Glomerular endothelial cell (primary cell): ENCODE measurements at regions not wholly inside any gene's neighbourhood (a gene's known extent, or its start where the extent isn't known, plus 50 kb on each side); places are given as distances from the start of the nearest gene placed in this dataset.
"Not testable (repeated sequence)": the region's sequence is repeated elsewhere in the genome, so short reads cannot be mapped to it uniquely, and the experiment has no call there.

Experiments used
- DNase-seq: peaks from one replicate; pipeline ENCODE4 v3.0.0-alpha.2; 2011; ENCODE audit warnings: low read depth, low spot score; ENCODE audit errors: extremely low read depth

DNA sequence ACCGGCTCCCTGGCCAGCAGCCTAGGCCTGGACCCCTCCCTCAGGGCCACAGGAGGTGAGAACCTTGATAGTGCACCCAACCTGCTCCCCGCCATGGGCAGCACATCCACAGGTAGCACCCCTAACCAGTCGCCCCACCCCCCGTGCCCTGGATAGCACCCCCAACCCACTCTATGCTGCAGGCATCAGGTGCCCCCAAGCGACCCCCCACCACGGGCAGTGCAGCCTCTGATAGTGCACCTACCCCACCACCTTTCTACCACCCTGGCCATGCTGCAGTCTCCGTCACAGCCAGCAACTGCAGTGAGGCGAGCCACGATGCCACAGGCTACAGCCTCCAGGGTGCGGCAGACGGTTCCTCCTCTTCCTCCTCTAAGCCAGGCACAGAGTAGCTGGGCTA, 55.6 kb downstream of the SOWAHC start:
- DNase-seq: no peak

DNA sequence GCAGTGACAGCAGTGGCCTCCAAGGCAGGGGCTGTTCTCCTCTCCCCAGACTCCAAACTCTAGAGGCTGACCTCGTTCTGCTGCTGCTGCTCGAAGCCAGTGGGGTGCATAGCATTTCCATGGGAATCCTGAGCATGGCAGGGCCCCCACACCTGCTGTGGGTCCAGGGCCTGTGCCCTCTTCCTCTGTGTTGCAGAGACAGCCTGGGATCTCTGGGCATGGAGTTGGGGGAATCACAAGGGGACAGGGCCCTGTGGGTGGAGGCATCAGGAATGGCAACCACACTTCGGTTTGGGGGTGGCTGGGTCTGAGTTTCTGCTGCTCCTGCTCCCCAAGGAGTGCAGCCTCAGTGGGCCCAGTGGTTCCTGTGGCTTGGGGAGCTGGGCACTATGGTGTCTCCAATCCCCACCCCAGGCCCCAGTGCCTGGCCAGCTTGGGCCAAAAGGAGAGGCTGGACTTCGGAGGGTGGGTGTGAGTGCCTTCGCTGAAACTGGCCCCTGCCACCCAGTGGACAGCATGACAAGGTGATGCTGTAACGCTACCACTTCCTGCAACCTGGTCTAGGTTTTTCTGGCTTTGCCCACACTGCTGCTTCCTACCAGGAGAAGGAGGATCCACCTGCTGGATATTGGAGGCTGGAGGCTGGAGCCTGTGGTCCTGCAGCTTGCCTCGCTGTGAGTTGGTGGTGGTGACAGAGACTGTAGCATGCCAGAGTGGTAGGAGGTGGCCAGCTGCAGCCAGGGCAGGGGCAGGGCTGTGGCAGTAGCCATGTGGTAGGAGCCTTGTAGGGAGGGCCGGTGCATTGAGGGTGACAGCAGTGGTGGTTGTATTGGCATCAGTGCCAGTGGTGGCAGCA, 56.6 kb downstream of the SOWAHC start:
- DNase-seq: no peak

DNA sequence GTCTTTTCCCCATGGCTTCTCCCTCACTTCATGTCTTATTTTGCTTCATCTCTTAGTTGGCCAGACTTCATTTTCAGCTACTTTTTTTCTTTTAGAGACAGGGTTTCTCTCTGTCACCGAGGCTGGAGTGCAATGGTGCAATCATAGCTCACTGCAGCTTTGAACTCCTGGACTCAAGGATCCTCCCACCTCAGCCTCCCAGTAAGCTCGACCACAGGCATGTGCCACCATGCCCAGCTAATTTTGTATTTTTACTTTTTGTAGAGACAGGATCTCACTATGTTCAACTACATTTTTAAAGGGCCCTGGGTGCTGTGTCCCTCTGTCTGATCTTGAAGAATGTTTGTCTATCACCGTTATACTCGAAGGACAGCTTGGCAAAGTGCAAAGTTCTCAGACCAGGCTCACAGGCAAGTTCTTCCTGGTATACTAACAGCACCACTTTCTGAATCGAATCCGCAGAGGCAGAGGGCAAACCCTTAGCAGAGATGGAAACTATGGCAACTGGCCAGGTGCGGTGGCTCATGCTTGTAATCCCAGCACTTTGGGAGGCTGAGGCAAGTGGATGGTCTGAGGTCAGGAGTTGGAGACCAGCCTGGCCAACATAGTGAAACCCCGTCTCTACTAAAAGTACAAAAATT, 60.9 kb downstream of the SOWAHC start:
- no peak for DNase-seq

DNA sequence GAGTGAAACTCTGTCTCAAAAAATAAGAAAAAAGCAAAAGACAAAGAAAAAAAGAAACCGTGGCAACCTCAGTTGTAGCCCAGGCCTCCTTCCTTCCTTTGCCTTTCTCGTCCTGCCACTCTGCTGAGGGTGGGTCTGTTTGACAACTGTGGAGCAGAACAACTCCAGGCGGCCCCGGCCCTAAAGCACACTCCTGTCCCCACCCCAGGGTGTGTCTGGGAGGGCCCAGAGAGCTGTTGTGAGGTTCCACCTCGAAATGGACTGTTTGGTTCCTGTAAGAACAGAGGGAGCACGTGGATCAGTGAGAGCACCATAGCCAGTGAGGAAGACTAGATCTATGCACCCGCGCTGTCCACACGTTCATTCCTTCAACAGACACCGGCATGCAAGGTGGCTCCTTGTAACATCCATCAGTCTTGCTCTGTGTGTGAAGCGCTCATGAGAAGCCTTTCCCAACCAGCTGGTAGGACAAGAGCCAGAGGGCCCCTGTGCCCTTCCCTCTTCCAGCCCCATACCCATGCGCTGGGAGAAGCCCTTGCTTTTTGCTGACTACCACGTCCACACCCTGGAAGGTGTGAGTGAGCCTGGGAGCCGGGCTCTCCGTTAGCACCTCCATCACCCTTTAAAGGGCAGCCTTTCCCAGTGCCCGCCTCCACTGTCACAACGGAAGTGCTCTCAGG, 61.6 kb downstream of the SOWAHC start:
- DNase-seq: no peak

DNA sequence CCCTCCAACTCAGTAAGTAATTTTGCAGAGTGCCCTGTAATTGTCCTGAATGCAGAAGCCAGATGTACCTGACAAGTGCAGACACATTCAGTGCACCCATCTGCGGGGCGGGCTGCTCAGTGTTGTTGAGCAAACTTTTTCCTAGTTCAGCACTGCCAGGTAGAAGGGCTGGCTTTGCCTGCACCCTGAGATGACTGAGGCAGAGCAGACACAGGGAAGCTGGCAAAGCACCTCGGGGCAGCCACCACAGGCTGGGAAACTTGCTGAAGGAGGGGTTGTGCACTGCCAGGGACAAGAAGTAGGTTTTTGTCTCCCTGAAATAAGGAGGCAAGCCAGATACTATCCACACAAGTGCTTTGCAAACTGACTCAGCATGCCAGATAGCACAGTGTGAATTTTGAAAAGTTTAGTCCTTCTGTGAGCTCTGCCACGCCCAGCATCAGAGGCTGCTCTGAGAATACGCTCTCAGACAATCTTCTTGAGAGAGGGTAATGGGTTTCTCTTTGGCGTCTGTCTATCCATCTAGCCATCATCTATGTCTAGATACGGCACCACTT, 62.3 kb downstream of the SOWAHC start:
- DNase-seq: no peak

DNA sequence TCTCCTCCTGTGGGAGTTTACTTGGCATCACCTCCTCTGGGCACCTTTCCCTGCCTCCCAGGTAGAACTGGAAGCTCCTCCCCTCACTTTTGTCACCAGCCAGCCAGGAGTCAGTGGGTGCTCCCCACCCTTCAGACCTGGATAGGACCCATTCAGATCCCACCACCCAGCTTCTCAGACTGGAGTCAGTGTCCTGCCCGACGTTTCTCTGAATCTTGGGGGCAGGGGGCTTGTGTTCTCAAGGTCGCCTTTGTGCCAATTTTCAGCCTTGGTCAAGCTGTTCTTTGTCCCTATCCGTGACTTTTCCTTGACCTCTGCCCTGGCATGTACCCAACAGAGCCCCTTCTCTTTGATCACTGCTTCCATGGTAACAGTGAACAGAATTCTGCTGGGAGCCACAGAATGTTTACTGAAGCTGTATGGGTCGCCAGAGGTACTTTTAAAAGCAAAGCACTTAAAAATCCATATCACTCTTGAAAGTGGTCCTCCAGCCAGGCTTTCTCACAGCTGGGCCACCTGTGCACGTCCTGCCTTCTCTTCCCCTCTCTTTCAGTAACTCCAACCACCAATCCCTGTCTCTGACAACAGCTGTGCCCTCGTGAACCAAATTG, 63.1 kb downstream of the SOWAHC start:
- DNase-seq: not testable (repeated sequence)

DNA sequence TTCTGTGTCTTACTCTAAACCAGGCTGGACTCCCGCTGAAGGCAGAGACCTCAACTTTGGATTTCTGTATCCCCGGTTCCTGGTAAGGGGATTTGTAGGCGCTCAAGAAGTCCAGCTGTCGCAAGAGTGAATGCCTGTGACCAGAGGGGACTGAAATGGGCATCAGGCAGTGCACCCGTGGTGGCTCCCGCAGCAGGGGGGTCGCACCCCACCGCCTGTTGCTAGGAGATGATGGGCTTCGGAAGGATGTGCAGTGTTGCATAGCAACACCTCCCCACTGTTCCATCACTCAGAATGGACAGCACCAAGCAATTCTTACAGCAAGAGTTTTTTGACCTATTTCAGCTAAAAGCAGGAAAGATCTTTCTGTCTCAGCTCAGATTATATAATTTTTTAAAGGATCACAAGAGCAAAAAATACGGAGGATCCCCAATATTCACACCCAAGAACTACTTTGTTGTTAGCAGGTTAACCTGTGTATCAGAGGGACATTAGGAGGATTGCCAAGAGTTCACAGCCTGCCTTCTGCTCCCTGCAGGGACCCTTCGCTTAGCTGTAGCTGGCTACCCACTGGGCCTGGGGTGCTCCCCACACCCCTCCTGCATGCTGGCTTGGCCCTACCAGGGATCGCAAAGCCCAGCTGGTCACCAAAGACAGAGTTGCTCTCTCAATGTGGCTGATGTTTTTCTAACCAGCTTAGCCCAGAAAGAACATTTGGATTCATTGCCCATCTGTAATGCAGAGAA, 63.8 kb downstream of the SOWAHC start:
- DNase-seq: no peak

DNA sequence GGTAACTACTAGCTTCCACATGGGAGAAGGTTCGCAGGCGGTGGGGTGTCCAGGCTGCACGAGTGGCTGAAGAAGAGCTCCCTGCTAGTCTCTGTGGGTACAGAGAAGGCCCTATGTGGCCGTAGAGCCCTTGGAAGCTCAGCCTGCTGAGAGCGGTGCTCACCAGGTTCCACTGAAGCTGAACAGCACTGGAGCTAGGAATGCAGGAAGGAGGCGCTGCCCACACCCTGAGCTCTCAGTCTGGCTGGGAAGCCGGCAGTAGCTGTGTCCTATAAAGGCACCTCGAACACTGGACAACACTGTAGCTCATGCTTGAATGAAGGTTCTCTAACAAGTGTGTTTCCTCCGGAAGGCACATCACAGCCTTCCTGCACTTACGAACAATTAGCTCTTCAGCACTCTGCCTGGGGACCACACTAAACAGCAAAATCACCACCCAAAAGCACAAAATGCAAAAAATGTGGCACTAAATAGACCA, 64.6 kb downstream of the SOWAHC start:
- not testable (repeated sequence) for DNase-seq

DNA sequence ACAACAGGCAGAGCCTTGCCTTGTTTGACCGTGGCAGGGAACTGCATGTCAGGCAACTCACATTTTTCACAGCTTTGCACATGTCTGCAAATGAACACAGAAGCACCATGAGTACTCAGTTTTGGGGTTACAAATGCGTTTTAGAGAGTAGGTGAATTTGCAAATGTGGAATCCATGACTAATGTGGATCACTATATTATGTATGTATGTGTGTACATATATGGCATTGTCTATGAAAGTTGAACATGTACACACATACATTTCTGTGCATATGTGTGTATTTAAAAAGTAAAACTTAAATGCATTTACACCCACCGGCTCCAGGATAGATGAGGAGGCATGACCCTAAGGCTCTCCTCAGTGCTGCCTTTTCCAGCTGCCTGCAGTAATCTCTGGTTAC, 65.1 kb downstream of the SOWAHC start:
- no peak for DNase-seq

DNA sequence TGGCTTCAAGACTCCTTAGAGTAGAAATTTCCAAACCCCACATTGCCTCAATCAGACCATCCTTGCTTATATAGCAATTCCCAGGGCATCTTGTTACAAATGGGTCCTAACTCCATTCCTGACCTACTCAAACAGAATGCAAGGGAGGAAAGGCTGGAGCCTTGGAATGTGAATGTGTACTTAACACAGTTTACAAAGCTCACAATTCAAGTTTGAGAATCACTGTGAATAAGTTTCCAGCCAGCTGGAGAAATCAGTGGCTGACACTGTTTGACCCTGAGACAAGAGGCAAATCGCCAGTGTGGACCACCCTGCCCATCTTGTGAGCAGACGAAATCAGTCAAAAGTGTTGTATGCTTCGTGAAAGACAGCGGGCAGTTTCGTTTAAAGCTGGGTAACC, 65.5 kb downstream of the SOWAHC start:
- no peak for DNase-seq

DNA sequence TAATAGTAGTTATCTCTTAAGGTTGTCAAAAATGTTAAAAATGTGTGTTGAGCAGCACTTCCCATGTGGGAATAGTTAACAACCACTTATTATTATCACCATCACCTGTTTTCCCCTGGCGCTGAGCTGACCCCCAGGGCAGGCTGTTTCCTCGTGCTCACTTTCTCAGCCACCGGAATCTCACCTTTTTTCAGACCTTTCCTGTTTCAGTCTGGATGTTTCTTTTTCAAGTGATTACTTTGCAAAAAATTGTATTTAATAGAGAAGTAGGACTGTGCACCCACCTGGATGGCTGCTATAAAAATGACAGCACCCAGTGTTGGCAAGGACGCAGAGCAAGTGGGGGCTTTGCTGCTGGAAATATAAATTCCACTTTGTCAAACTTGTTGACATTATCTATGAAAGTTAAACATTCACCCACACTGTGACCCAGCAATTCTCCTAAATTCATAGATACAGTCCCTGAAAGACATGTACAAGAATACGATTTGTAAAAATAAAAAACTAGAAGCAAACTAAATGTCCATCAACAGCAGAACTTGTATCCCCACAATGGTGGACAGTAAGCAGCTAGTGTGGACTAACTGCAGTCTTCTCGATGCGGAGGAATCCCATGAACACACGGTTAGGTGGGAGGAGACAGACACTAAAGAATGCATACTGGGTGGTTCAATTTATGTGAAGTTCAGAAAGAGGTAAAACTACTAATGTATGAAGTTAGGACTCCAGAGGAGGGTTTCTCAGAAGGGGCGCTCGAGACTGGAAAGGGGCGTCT, 66.5 kb downstream of the SOWAHC start:
- DNase-seq: no peak

DNA sequence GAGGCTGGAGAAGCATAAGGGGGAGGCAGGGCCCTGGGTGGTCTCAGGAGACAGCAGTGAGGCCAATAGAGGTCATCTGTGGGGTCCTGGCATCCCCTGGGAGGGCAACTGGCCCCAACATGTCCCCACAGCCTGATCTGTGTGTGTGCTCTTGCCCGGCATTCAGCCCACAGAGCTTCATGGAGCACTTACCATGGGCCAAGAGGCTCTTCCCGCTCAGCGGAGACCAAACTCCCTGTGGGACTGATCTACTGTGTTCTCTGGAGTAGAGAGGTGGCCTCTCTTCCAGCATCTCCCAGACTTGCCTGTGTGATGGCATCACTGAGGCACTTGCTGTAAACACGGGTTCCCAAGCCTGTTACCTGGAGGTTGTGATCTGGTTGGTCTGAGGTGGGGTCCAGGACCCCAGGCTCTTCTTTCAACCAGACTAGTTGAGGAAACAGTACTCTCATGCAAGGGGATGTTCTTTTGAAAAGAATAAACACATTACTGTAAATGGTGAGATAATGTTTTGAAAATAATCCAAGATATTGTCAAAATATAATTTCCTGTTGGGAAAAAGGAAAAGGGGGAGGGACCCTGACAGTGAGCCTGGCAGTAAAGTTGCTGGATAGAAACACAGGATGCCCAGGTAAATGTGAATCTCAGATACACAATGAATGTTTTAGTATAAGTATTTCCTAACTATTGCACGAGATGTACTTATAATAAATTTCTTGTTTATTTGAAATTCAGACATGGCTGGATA, 67.6 kb downstream of the SOWAHC start:
- DNase-seq: no peak

DNA sequence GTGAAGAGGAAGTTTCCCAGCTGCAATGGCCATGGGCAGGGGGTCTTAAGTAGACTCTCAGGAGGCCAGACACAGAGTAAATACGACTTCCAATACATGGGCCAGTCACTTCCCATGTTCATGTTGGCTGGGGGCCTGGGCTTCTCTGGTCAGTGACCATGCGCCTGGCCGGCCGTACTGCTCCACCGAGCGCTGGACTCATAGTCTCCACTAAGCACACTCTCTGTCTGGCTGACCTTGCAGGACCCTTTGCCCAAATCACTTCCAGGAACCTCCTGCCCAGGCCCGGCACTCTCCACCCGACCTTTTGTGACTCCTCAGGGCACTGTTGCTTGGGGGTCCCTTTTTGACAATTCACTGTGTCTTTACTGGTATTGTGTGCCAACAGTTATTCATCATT, 69.3 kb downstream of the SOWAHC start:
- no peak for DNase-seq

DNA sequence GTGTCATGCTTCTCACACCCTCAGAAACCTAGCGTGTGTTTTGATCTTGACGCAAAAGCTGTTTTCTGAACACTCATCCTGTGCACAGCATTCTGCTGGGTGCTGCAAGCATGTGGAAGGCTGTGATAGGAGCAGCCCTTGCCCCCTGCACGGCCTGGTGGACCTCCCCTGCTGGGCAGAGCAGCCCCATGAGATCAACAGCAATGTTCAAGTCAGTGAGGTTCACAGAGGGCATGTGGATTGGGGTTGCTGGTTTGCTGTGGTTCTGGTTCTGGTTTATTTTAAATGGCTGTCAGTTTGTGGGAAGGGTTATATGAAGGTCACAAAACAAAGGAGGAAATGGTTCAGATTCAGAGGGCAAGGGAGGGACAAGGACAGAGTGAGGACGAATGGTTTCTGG, 71.3 kb downstream of the SOWAHC start:
- no peak for DNase-seq

DNA sequence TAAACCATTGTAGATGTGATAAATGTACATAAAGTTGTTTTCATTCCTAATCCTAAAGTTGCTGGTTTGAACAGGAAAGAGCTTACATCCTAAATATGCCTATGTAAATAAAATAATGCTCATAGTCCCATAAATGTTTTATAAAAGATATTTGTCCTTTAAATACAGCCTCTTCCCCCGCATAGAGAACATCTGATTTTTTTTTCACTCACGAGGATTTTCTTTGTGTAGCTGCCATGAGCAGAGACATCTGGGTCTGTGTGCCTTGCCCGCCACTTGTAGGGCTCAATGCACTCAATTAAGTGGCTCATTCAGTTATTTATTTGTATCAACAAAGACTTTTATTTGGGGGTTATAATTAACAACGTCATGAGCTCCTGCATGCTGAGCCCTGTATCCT, 72.8 kb downstream of the SOWAHC start:
- DNase-seq: no peak

DNA sequence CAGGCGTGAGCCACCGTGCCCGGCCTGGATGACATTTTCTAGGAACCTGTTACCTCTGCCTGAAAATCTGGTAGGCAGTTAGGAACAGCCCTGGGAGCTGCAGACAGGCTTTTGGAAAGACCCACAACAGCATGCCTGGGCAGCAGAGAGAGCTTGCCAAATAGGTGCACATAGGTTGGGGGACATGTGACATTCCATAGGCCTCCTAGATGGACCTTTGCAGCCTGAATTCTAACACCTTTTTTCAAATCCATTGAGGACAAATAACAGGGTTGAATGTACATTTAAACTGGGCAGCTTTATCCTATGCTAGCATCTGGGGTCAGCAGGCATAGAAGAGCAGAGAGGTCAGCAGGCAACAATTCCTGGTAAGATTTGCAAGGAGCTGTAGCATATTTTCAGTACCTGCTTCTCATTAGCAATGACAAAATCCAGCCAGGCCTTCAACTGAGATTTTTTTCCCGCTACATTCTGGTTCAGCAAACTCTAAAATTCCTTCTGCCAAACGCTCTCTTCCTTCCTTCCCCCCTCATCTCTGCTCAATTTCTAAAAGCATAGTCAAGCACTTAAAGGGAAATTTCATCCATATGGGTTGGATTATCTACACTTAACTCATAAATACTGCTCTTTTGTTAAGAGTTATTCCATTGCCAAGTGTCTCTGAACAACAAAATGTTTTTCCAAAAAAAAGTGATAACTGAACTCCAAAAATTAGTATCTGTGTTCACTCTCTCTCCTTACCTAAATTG, 75.2 kb downstream of the SOWAHC start:
- no peak for DNase-seq

DNA sequence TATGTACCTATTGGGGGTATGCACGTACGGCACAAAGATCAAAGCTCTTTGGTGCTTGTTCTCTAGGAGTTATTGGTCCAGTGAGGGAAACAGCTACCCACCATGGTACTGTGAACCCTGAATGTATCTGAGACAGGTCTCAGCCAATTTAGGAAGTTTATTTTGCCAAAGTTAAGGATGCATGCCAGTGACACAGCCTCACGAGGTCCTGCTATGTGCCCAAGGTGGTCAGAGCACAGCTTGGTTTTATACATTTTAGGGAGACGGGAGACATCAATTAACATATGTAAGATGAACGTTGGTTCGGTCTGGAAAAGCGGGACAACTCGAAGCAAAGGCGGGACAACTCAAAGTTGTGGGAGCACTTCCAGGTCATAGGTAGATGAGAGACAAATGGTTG, 75.8 kb downstream of the SOWAHC start:
- no peak for DNase-seq

DNA sequence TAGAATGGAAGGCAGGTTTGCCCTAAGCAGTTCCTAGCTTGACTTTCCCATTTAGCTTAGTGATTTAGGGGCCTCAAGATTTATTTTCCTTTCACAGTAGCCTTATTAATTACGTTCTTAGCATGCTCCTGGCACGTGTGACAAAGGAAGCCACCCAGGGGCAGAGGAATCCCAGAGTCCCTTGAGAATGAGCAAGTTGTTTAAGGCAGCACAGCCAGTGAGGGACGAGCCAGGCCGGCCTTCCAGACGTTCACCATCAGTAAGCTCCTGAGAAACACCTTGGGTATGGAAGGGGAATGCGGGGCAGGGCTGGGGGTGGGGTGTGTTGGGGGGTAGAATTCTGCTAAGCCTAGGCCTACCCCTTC, 76.3 kb downstream of the SOWAHC start:
- no peak for DNase-seq
